Activated CD8-positive, alpha-beta T cell treated with anti-CD3 and anti-CD28 coated beads, Interleukin-2, amount 10 ng/mL, durations not matched to agents 7 days and 5 days (primary cell): ENCODE measurements at regions not wholly inside any gene's neighbourhood (a gene's known extent, or its start where the extent isn't known, plus 50 kb on each side); places are given as distances from the start of the nearest gene placed in this dataset.
A peak's percentile ranks its signal among the peaks of the same experiment; 100 is the strongest.
"Not testable (repeated sequence)": the region's sequence is repeated elsewhere in the genome, so short reads cannot be mapped to it uniquely, and the experiment has no call there.

ENCODE experiments used
- ATAC-seq: fragments of 150-1000 bp; cut with Tn5 transposase; one replicate; pipeline ENCODE4 v1.10.0; 2021; ENCODE audit warnings: moderate library complexity
- CTCF ChIA-PET: fragments of 350-600 bp; sonication (Branson Sonifier 250); formaldehyde crosslinking; loops from one replicate; lab custom pipeline; 2021; ENCODE audit warnings: antibody characterized with exemption; lab: Charles Lee
- POLR2A ChIA-PET: fragments of 350-600 bp; sonication (Branson Sonifier 250); formaldehyde crosslinking; loops from one replicate; lab custom pipeline; 2021; ENCODE audit warnings: antibody characterized with exemption; lab: Charles Lee
- DNase-seq: peaks from one replicate; pipeline ENCODE4 v3.0.0-alpha.2; 2020
- H3K27ac Mint-ChIP-seq: one replicate; pipeline ENCODE4 v1.8.0; 2021; ENCODE audit warnings: mild to moderate bottlenecking, mixed read lengths
- H3K27me3 Mint-ChIP-seq: one replicate; pipeline ENCODE4 v1.8.0; 2021; ENCODE audit warnings: low read depth, mixed read lengths
- H3K36me3 Mint-ChIP-seq: one replicate; pipeline ENCODE4 v1.8.0; 2021; ENCODE audit warnings: low read depth, mixed read lengths
- H3K4me1 Mint-ChIP-seq: one replicate; pipeline ENCODE4 v1.8.0; 2021; ENCODE audit warnings: low read depth, mixed read lengths
- H3K4me3 Mint-ChIP-seq: one replicate; pipeline ENCODE4 v1.8.0; 2021; ENCODE audit warnings: mild to moderate bottlenecking, mixed read lengths
- H3K9me3 Mint-ChIP-seq: one replicate; pipeline ENCODE4 v1.8.0; 2022; ENCODE audit warnings: mixed read lengths; ENCODE audit not compliant: insufficient read depth

DNA sequence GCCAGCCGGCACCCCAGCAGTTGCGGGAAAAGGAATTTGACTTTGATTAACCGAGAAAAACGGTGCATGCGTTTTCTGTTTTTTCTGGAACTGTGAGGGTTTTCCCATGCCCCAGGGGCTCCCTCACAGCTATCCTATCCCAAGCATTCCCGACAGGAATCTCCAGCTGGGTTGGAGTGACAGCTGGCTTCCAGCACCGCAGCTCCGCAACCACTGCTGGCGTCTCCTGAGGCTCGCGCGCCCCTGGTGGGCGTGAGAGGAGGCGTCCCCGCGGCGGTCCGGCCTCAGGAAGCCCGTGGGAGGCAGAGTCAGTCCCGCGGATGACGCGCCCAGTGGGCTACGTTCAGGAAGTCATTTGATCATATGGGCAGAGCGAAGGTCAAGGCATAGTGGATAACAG lies 623.2 kb downstream of the SPATA31A6 start:
- H3K27ac Mint-ChIP-seq, CTCF ChIA-PET, H3K4me3 Mint-ChIP-seq: not testable (repeated sequence)

DNA sequence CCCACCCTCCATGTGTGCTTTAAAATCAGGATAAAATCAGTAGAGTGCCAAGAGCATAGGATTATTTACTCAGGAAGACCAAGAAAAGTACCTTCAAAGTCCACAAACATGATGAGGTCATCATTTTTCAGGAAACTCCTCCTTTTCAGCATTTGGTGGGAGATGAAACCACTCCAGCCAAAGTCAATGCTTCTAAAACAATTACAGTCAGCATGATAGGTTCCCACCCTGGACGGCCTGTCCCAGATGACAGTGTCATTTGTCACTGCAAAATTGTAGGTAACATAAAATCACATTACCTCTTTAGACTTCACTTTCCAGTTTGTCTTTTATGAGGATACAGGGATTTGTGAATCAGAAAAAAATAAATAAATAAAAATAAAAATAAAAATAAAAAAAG lies 638.0 kb downstream of the SPATA31A6 start:
- CTCF ChIA-PET, H3K27ac Mint-ChIP-seq, POLR2A ChIA-PET, H3K36me3 Mint-ChIP-seq, DNase-seq, H3K4me3 Mint-ChIP-seq, H3K4me1 Mint-ChIP-seq, H3K27me3 Mint-ChIP-seq, H3K9me3 Mint-ChIP-seq, ATAC-seq: not testable (repeated sequence)

More for the DNA sequence above, 623.2 kb downstream of the SPATA31A6 start:
- H3K27me3 Mint-ChIP-seq, DNase-seq, H3K4me1 Mint-ChIP-seq, POLR2A ChIA-PET, H3K9me3 Mint-ChIP-seq, H3K36me3 Mint-ChIP-seq, ATAC-seq: not testable (repeated sequence)

- POLR2A ChIA-PET, H3K36me3 Mint-ChIP-seq, H3K4me3 Mint-ChIP-seq, H3K27me3 Mint-ChIP-seq, DNase-seq, H3K9me3 Mint-ChIP-seq, ATAC-seq, H3K4me1 Mint-ChIP-seq, CTCF ChIA-PET, H3K27ac Mint-ChIP-seq: not testable (repeated sequence)
These were observed 664.7 kb downstream of the SPATA31A6 start for GRCh38 chr9:42848156-42848555.

DNA sequence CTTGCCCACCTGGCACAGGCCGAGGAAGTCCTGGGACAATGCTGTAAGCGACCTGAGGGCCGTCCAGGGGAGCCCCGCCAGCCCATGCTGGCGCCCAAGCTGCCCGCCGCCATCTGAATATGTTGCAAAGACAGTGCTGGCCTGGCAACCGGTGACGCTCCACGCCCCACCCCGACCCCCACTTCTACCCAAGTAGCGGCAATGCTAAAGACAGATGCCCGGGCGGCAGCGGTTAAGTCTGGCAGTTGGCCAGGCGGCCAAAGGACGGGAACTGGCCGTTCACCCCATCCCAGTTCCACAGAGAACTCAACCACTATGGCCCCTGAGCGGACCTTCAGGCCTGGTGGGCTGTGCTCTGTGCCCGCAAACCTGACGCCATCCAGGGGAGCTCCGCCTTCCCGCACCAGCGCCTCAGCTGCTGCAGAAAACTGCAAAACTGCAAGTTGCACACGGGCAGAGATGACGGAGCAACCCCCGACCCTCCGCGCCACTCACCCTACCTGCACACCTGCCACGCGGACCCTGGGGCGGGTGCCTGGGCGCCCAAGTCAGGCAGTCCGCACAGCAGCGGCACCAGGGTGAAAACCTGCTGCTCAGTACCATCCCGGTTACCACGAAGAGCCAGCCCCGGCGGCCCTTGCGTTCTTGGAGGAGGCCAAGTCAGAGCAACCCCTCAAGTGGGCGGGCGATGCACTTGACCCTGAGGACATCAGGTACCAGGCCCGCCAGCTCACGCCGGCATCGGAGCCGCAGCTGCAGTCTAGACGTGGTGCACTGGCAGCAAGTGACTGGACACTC lies 667.6 kb downstream of the SPATA31A6 start:
- H3K4me3 Mint-ChIP-seq, CTCF ChIA-PET: not testable (repeated sequence)

GRCh38 chr9:42851701-42852100 lies 668.2 kb downstream of the SPATA31A6 start:
- H3K27ac Mint-ChIP-seq, H3K4me1 Mint-ChIP-seq, H3K36me3 Mint-ChIP-seq, CTCF ChIA-PET, DNase-seq, H3K27me3 Mint-ChIP-seq, POLR2A ChIA-PET, H3K4me3 Mint-ChIP-seq, H3K9me3 Mint-ChIP-seq, ATAC-seq: not testable (repeated sequence)

More for the DNA sequence above, 667.6 kb downstream of the SPATA31A6 start:
- H3K27me3 Mint-ChIP-seq, H3K9me3 Mint-ChIP-seq, H3K4me1 Mint-ChIP-seq, H3K36me3 Mint-ChIP-seq, H3K27ac Mint-ChIP-seq, POLR2A ChIA-PET, DNase-seq, ATAC-seq: not testable (repeated sequence)

DNA sequence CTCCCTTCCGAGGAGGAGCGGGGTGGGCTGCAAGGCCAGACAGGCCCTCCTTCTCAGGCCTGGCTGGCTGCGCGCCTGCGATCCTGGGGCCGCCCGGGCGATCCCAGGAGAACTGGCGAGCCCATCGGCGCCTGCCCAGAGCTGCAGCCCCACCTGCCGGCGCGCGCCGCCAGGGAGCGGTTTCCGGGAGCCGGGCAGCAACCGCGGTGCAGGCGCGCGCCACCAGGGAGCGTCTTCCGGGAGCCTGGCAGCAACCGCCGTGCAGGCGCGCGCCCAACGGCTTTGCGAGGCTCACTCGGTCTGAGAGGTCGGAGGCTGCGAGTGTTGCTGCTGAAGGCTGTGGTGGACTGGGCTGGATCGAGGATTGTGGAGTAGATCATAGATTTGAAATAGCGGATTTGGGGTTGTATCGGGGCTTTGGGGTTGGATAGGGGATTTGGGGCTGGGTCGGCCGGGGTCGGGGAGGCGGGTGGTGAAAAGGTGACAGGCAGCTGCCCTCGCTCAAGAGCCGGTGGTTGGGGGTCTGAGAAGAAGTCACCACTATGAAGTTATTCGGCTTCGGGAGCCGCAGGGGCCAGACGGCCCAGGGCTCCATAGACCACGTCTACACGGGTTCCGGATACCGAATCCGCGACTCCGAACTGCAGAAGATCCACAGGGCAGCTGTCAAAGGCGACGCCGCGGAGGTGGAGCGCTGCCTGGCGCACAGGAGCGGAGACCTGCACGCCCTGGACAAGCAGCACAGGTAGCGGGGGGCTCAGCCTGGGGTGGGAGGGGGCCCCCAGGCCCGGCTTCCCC lies 668.9 kb downstream of the SPATA31A6 start:
- H3K27me3 Mint-ChIP-seq, H3K36me3 Mint-ChIP-seq, H3K4me1 Mint-ChIP-seq, ATAC-seq, H3K4me3 Mint-ChIP-seq, POLR2A ChIA-PET, H3K27ac Mint-ChIP-seq, H3K9me3 Mint-ChIP-seq, CTCF ChIA-PET: not testable (repeated sequence)
- DNase-seq, result peak; percentile 19

GRCh38 chr9:42860133-42860532 lies 676.7 kb downstream of the SPATA31A6 start:
- POLR2A ChIA-PET, CTCF ChIA-PET, ATAC-seq, H3K4me1 Mint-ChIP-seq, H3K27ac Mint-ChIP-seq, DNase-seq, H3K4me3 Mint-ChIP-seq, H3K9me3 Mint-ChIP-seq, H3K27me3 Mint-ChIP-seq, H3K36me3 Mint-ChIP-seq: not testable (repeated sequence)

DNA sequence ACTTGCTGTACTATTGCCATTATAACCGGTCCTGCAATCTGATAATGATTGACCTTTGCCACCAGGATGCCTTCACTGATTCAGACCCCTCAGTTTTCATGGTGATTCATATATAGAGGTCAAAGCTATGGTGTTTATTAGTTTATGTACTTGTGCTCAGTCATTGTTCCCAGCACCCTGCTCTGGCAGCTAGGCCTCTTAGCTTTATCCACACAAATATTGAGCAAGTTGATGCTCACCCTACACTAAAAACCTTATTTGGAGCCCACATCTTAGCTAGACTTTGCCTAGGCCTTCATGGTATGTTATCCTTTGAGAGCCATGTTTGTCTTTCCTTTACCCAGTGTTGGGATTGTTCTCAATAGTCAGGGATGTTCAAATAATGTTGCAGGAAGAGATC lies 679.0 kb downstream of the SPATA31A6 start:
- H3K4me3 Mint-ChIP-seq, H3K9me3 Mint-ChIP-seq, H3K4me1 Mint-ChIP-seq, H3K27me3 Mint-ChIP-seq, H3K36me3 Mint-ChIP-seq, H3K27ac Mint-ChIP-seq, DNase-seq, CTCF ChIA-PET, POLR2A ChIA-PET, ATAC-seq: not testable (repeated sequence)
